HG02678 (cell line): ENCODE measurements at regions not wholly inside any gene's neighbourhood (a gene's known extent, or its start where the extent isn't known, plus 50 kb on each side); places are given as distances from the start of the nearest gene placed in this dataset.

Source experiments
- ATAC-seq: cut with Tn5 transposase; IDR thresholded peaks from one replicate; pipeline ENCODE4 v1.9.1; 2021; ENCODE audit warnings: mild to moderate bottlenecking, moderate library complexity; ENCODE audit not compliant: unreplicated experiment

DNA sequence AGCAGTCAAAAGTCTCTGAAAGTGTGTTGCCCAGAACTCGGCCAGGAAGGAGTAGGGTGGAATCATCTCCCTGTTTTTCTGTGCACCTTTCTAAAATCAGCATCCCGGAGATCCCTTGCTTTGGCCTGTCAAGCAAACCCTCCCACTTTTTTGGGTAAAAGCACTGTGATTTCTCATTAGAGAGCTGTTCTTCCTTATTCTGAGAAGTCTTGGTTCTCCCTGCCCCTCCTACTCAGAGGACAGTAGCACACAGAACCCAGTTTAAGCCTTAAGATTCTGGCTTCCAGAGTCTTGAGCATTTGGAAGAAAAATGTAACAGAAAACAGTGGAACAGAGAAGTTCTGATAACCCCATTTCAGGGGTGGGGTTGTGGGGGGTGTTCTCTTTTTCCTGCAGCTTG is 52.6 kb upstream of the KATNAL1 start:
- ATAC-seq: no peak

DNA sequence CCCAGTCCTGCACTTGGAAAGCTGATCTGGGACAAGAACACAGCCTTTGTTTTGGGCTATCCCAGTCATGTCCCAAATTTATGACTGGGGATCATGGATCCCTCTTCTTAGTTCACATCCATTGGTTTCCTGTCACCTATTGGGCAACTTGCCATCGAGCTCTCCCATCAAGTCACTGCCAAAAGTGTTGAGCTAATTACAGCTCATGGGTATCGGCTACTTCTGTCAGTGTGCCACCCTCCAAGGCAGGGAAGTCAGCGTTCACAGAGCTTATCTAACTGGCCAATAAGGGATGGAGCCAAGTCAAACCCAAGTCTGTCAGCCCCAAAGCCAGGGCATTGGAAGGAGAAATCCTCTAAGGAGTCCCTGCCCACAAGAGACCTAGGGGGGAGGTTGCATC is 53.2 kb upstream of the KATNAL1 start:
- ATAC-seq: no peak

DNA sequence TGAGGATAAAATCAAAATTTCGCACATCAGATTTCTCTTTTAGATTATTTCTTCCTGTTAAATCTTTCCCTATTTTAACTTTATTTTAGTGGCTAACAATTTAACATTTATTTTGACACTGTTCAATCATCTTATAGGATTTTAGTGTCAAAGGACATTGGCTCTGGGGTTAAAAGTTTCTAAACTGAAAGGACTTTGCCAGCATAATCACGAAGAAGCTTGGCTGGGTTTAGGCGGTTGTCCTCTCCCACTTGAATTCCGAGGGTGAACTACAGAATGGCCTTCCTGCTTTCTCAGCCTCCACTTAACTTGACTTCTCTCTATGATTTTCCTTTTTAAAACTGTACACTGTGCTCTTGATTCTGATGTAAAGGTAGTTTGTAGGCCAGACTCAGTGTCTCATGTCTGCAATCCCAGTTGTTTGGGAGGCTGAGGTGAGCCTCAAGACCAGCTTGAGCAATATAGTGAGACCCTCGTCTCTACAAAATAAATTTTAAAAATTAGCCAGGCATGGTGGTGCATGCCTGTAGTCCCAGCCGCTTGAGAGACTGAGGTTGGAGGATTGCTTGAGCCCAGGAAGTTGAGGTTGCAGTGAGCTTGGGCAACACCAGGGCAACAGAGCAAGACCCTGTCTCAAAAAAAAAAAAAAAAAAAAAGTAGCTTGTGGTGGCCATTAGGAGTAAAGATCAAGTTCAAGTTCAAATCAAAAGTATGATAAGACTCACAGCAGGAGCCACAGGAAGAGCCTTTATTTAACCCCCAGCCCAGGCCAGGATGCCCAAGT is 54.8 kb upstream of the KATNAL1 start:
- ATAC-seq: no peak

DNA sequence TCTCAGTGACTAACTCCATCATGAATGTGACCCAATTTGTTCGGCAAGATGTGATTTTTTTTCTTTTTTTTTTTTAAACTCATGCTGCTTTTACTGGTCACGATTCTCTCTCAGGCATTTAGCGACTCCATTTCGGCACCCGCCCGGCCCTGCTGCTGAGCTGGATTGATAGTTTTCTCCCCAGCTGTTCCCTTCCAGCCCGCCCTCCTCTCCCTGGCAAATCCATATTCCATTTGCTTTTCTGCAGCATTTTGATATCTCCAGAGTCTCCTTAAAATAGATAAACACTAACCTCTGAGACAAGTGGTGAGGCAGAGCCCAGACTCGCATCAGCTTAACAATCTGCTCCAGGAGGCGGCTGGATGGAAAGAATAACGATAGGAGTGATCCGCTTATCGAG is 55.5 kb upstream of the KATNAL1 start:
- ATAC-seq: no peak

DNA sequence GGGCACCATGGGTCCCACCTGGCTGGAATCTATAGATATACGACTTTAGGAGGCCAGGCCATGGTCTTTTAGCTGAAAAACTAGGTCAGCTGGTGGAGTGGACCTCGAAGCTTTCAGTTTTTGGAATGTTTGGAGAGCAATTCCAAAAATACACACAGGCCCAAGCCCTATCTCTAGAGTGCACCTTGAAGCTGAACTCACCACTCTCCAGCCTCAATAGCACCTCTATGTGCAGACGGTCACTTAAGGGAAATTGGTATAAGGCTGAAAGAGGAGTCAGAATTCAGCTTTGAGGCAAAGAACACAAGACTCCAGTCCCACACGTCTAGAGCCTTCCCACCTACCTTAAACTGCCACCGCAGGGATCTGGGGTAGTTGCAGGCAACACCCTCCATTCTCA is 56.4 kb upstream of the KATNAL1 start:
- ATAC-seq: no peak

DNA sequence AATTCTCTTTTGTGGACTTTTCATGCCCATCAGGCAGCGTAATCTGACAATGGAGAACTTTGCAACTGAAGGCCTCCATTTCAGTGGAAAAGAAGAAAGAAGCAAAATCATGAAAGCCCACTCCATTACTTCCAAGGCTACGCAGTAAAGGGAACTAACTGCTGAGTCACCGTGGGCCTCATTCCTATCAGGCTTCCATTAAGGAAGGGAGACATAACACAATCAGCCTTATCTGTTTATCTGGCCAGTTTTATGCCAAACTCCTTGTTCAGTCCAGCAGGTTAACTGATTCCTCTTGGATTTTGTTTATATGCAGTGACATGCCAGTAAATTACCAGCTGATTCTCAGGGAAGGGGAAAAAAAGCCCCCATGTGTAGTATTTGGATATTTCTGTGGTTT is 56.8 kb upstream of the KATNAL1 start:
- ATAC-seq: no peak

DNA sequence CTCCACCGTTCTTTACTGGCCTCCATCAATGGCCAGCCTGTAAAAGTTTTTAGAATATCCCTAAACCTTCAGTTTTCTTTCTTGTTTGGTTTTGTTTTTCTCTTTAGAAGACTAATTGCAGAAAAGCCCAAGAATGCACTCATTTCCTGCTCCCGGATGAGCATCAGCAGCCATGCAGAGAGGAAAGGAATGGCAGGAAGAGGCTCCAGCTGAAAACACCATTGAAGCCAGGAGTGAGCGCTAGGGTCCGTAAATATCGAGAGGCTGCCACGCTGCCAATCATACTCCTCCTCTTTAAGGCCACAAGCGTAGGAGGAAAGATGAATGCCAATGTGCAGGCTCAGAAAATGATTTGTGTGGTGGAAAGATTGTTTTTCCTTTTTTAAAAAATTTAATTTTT is 57.4 kb upstream of the UBE2L5 start:
- no peak for ATAC-seq

DNA sequence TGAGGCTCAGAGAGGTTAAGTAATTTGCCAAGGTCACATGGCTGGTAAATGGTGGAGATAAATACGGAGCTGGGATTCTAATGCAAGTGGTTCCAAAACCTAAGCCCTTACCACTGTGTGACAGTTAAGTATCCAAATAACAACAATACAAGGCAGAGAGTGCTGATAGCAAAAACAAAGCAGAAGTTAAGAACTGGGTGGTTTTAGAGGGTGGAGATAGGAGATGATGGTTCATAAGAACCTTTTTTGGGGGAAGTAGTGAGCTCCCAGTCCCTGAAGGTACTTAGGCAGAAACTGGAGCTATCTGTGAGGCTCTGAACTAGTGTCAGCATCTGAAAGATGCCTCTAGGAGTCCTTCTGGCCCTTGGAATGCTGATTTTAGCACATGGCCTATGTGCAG is 56.2 kb upstream of the UBE2L5 start:
- ATAC-seq: no peak

DNA sequence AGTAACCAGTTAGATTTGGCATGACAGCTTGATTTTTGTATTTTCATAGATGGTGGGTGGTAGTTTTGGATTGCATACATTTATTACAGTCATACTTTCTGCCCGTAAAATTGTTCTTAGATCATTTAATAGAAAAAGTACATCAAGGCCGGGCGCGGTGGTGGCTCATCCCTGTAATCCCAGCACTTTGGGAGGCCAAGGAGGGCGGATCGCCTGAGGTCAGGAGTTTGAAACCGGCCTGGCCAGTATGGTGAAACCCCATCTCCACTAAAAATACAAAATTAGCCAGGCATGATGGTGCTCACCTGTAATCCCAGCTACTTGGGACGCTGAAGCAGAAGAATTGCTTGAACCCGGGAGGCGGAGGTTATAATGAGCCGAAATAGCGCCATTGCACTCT is 55.0 kb upstream of the UBE2L5 start:
- no peak for ATAC-seq

DNA sequence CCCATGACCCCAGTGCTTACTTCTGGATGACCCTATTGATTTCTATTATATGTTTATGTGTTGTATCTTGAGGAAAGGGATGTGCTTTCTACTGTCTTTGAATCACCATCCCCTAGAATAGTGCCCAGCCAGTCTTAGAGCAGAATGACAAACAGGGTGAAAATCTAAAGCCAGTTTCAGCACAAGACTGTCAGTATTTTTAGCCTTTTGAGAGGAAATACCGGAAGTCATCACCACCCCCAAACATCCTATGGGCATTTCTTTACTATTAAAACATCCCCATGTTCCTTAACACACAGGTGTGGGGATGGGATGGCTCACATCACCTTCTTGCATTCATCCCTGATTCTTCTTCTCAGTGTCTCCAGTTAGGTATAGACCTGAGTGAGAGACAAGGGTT is 52.1 kb upstream of the UBE2L5 start:
- ATAC-seq: no peak

DNA sequence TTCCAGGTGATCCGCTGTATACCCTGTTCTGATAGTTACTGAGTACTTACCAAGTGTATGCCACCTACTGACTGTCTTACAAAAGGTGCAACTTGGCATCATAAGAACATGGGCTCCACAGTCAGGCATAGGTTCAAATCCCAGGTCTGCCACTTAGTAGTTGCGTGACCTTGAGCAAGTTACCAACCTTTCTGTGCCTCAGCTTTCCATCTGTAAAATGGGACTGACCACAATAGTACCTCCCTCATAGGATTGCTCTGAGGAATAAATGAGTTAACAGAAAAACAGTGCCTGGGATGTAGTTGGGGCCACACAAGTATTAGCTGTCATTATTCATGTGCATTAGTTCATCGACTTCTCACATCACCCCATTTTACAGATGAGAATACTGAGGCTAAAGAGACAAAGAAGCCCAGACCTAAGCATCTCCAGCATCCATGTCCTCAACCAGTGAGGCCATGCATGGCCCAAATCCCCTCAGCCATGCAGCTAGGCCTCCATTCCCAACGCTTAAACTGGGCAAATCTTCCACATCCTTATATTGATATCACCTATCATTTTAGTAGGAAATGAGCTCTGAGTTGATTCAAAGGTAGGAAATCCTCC is 51.3 kb upstream of the UBE2L5 start:
- ATAC-seq: no peak

DNA sequence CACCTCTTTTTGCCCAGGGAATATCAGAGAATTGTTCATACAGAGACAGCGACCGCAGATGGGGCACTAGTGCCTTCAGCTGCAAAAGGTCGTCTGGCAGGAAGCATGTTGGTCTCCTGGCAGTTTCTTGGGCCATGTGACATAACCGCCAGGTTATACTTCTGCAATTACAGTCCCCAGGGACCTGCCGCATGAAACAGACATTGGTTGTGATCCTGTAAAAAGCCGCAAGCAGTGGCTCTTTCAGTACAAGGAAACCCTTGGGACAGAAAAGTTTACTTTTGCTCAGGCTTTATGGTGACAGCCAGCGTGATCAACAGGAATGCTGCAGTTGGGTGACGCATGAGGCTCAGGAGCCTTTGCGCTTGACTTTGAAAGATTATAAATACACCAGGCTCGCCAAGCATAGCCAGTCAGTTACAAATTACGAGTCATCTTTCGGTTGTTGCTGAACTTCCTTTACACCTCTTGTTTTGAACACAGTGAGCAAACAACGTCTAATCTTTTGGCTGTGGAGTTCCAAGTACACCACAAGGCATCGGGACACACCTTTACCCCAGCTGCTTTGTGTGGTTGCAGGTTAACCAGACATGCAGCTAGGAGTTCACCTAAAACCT is 50.5 kb upstream of the UBE2L5 start:
- peak; percentile 73 for ATAC-seq
